ENCODE measurements at regions not wholly inside any gene's neighbourhood (a gene's known extent, or its start where the extent isn't known, plus 50 kb on each side); places are given as distances from the start of the nearest gene placed in this dataset.

- TF ChIP-seq CTCF (conservative IDR thresholded peaks at IDR 0.05) = no peak
- Mint-ChIP-seq H3K9me3 (no peaks in the 10 kb centered on the region), H3K4me1 (peaks cover 9% of the 10 kb centered on the region), H3K27ac (no peak overlapping the region), H3K36me3 (ENCODE audit: low read depth) (no peaks in the 10 kb centered on the region), H3K4me3 (no peak overlapping the region), H3K27me3 (ENCODE audit: insufficient read depth) (no peaks in the 10 kb centered on the region)
- Histone ChIP-seq H3K4me3 (ENCODE audit: low read length) (no peak overlapping the region), H3K9me3 (ENCODE audit: control insufficient read depth, low read length) (no peaks in the 10 kb centered on the region), H3K4me1 (ENCODE audit: control insufficient read depth, insufficient read depth, low read length) (no peaks in the 10 kb centered on the region), H3K36me3 (ENCODE audit: control insufficient read depth, insufficient read depth, low read length) (no peaks in the 10 kb centered on the region), H3K27ac (ENCODE audit: low read depth, low read length) (no peak overlapping the region), H3K9ac (ENCODE audit: extremely low read depth, low read length, poor library complexity, severe bottlenecking) (no peak overlapping the region), H3K27me3 (ENCODE audit: control insufficient read depth, insufficient read depth, low read length, poor library complexity, severe bottlenecking) (no peaks in the 10 kb centered on the region)
- 94 to 100% methylated on average over 1 to 2 of the region's 2 CpGs for WGBS, 2 experiments (ENCODE audit: insufficient coverage in 1 of 2, insufficient read length in 1 of 2)
- DNase-seq = no peak
Observed at GRCh38 chr9:7370381-7370780, 429.2 kb downstream of the DMAC1 start.

- Histone ChIP-seq H3K4me3 (ENCODE audit: low read length) (no peak overlapping the region), H3K9ac (ENCODE audit: extremely low read depth, low read length, poor library complexity, severe bottlenecking) (no peak overlapping the region), H3K9me3 (ENCODE audit: control insufficient read depth, low read length) (no peaks in the 10 kb centered on the region), H3K27me3 (ENCODE audit: control insufficient read depth, insufficient read depth, low read length, poor library complexity, severe bottlenecking) (no peaks in the 10 kb centered on the region), H3K4me1 (ENCODE audit: control insufficient read depth, insufficient read depth, low read length) (no peaks in the 10 kb centered on the region), H3K36me3 (ENCODE audit: control insufficient read depth, insufficient read depth, low read length) (no peaks in the 10 kb centered on the region), H3K27ac (ENCODE audit: low read depth, low read length) (no peak overlapping the region)
- no peak for TF ChIP-seq CTCF (conservative IDR thresholded peaks at IDR 0.05)
- DNase-seq = no peak
- H3K27ac Mint-ChIP-seq = no peak overlapping the region
- 96% methylated on average over 2 of the region's 2 CpGs; no CpG with 5 or more reads in 1 of the 2 experiments for WGBS, 2 experiments (ENCODE audit: insufficient coverage in 1 of 2, insufficient read length in 1 of 2)
- peaks cover 16% of the 10 kb centered on the region for H3K4me1 Mint-ChIP-seq
- no peaks in the 10 kb centered on the region for H3K9me3 Mint-ChIP-seq
- H3K4me3 Mint-ChIP-seq = no peak overlapping the region
- no peaks in the 10 kb centered on the region for H3K36me3 Mint-ChIP-seq (ENCODE audit: low read depth)
- H3K27me3 Mint-ChIP-seq (ENCODE audit: insufficient read depth) = no peaks in the 10 kb centered on the region
Observed at GRCh38 chr9:7369384-7369821, 430.2 kb downstream of the DMAC1 start.

GRCh38 chr9:7368410-7369292 is 430.9 kb downstream of the DMAC1 start:
- no peak overlapping the region for H3K4me3 ChIP-seq (ENCODE audit: low read length)
- no peaks in the 10 kb centered on the region for H3K36me3 ChIP-seq (ENCODE audit: control insufficient read depth, insufficient read depth, low read length)
- H3K9me3 ChIP-seq (ENCODE audit: control insufficient read depth, low read length) = no peaks in the 10 kb centered on the region
- no peak for DNase-seq
- H3K27me3 Mint-ChIP-seq (ENCODE audit: insufficient read depth) = no peaks in the 10 kb centered on the region
- 89 to 91% methylated on average over 4 to 6 of the region's 6 CpGs for WGBS, 2 experiments (ENCODE audit: insufficient coverage in 1 of 2, insufficient read length in 1 of 2)
- H3K27ac ChIP-seq (ENCODE audit: low read depth, low read length) = no peak overlapping the region
- H3K36me3 Mint-ChIP-seq (ENCODE audit: low read depth) = no peaks in the 10 kb centered on the region
- H3K4me3 Mint-ChIP-seq = no peak overlapping the region
- no peaks in the 10 kb centered on the region for H3K27me3 ChIP-seq (ENCODE audit: control insufficient read depth, insufficient read depth, low read length, poor library complexity, severe bottlenecking)
- no peak for TF ChIP-seq CTCF (conservative IDR thresholded peaks at IDR 0.05)
- peaks cover 24% of the 10 kb centered on the region for H3K4me1 Mint-ChIP-seq
- no peaks in the 10 kb centered on the region for H3K4me1 ChIP-seq (ENCODE audit: control insufficient read depth, insufficient read depth, low read length)
- H3K9ac ChIP-seq (ENCODE audit: extremely low read depth, low read length, poor library complexity, severe bottlenecking) = no peak overlapping the region
- H3K27ac Mint-ChIP-seq = no peak overlapping the region
- H3K9me3 Mint-ChIP-seq = no peaks in the 10 kb centered on the region
